Type B pancreatic cell (in vitro differentiated cells): ENCODE measurements at regions not wholly inside any gene's neighbourhood (a gene's known extent, or its start where the extent isn't known, plus 50 kb on each side); places are given as distances from the start of the nearest gene placed in this dataset.

Source experiments
- DNase-seq: peaks from one replicate; pipeline ENCODE4 v3.0.0; 2021; ENCODE audit warnings: mixed read lengths; ENCODE audit not compliant: unreplicated experiment; ENCODE audit errors: extremely low spot score
- H3K27ac Mint-ChIP-seq: 2 replicates; pipeline ENCODE4 v1.8.0; 2021; ENCODE audit warnings: mild to moderate bottlenecking, mixed read lengths
- H3K27me3 Mint-ChIP-seq: 2 replicates; pipeline ENCODE4 v1.8.0; 2021; ENCODE audit warnings: mixed read lengths
- H3K36me3 Mint-ChIP-seq: 2 replicates; pipeline ENCODE4 v1.8.0; 2021; ENCODE audit warnings: mixed read lengths
- H3K4me1 Mint-ChIP-seq: one replicate; pipeline ENCODE4 v1.8.0; 2021; ENCODE audit warnings: mixed read lengths; ENCODE audit not compliant: unreplicated experiment
- H3K4me3 Mint-ChIP-seq: 2 replicates; pipeline ENCODE4 v1.8.0; 2021; ENCODE audit warnings: mild to moderate bottlenecking, mixed read lengths
- H3K9me3 Mint-ChIP-seq: 2 replicates; pipeline ENCODE4 v1.8.0; 2021; ENCODE audit warnings: mixed read lengths
- CTCF ChIP-seq: fragments of 200-600 bp; sonication (generic); conservative IDR thresholded peaks from 2 replicates; pipeline ENCODE4 v1.5.0; 2021; ENCODE audit warnings: antibody characterized with exemption, mild to moderate bottlenecking

GRCh38 chr7:13050703-13051102 lies 363.3 kb downstream of the ARL4A start:
- TF ChIP-seq CTCF = no peak
- no peaks in the 10 kb centered on the region for H3K27me3 Mint-ChIP-seq
- no peak for DNase-seq
- H3K4me1 Mint-ChIP-seq = peaks cover 4% of the 10 kb centered on the region
- H3K9me3 Mint-ChIP-seq = no peaks in the 10 kb centered on the region
- H3K36me3 Mint-ChIP-seq = no peaks in the 10 kb centered on the region
- H3K27ac Mint-ChIP-seq = no peak overlapping the region
- no peak overlapping the region for H3K4me3 Mint-ChIP-seq

- no peaks in the 10 kb centered on the region for H3K36me3 Mint-ChIP-seq
- H3K4me3 Mint-ChIP-seq = no peak overlapping the region
- no peaks in the 10 kb centered on the region for H3K4me1 Mint-ChIP-seq
- no peak for DNase-seq
- no peaks in the 10 kb centered on the region for H3K9me3 Mint-ChIP-seq
- no peak for TF ChIP-seq CTCF
- no peaks in the 10 kb centered on the region for H3K27me3 Mint-ChIP-seq
- no peak overlapping the region for H3K27ac Mint-ChIP-seq
Observed at GRCh38 chr7:13055732-13056368, 368.4 kb downstream of the ARL4A start.

- Mint-ChIP-seq H3K9me3 (no peaks in the 10 kb centered on the region), H3K36me3 (no peaks in the 10 kb centered on the region), H3K27ac (no peak overlapping the region), H3K4me1 (no peaks in the 10 kb centered on the region), H3K27me3 (no peaks in the 10 kb centered on the region), H3K4me3 (no peak overlapping the region)
- no peak for TF ChIP-seq CTCF
- DNase-seq = no peak
Observed at GRCh38 chr7:13057462-13058200, 370.2 kb downstream of the ARL4A start.

GRCh38 chr7:13060173-13060572 lies 372.7 kb downstream of the ARL4A start:
- no peak for DNase-seq
- Mint-ChIP-seq H3K4me3 (no peak overlapping the region), H3K27ac (no peak overlapping the region), H3K4me1 (no peaks in the 10 kb centered on the region), H3K27me3 (no peaks in the 10 kb centered on the region), H3K36me3 (no peaks in the 10 kb centered on the region), H3K9me3 (peaks cover 4% of the 10 kb centered on the region)
- no peak for TF ChIP-seq CTCF

- peak overlapping the region; percentile 12 for H3K27ac Mint-ChIP-seq
Observed at GRCh38 chr7:13061115-13061514, 373.7 kb downstream of the ARL4A start.

More at GRCh38 chr7:13061115-13061514, 373.7 kb downstream of the ARL4A start:
- H3K27me3 Mint-ChIP-seq = no peaks in the 10 kb centered on the region
- TF ChIP-seq CTCF = no peak
- no peak overlapping the region for H3K4me3 Mint-ChIP-seq
- peaks cover 4% of the 10 kb centered on the region for H3K9me3 Mint-ChIP-seq
- no peaks in the 10 kb centered on the region for H3K36me3 Mint-ChIP-seq
- no peaks in the 10 kb centered on the region for H3K4me1 Mint-ChIP-seq
- no peak for DNase-seq
